HG02852 (cell line): ENCODE measurements at regions not wholly inside any gene's neighbourhood (a gene's known extent, or its start where the extent isn't known, plus 50 kb on each side); places are given as distances from the start of the nearest gene placed in this dataset.

Experiments used
- ATAC-seq: cut with Tn5 transposase; IDR thresholded peaks from one replicate; pipeline ENCODE4 v1.9.1; 2021; ENCODE audit warnings: mild to moderate bottlenecking, moderate library complexity; ENCODE audit not compliant: unreplicated experiment

GRCh38 chr7:45974540-45975360, 53.7 kb upstream of the IGFBP3 start:
- no peak for ATAC-seq

GRCh38 chr7:45973725-45974532, 52.9 kb upstream of the IGFBP3 start:
- no peak for ATAC-seq

GRCh38 chr7:45972629-45973312, 51.7 kb upstream of the IGFBP3 start:
- no peak for ATAC-seq

GRCh38 chr7:45971661-45972175, 50.6 kb upstream of the IGFBP3 start:
- no peak for ATAC-seq

GRCh38 chr7:45971171-45971570, 50.1 kb upstream of the IGFBP3 start:
- ATAC-seq: no peak
